GM18519 (cell line): ENCODE measurements at regions not wholly inside any gene's neighbourhood (a gene's known extent, or its start where the extent isn't known, plus 50 kb on each side); places are given as distances from the start of the nearest gene placed in this dataset.

Source experiments
- ATAC-seq: cut with Tn5 transposase; IDR thresholded peaks from one replicate; pipeline ENCODE4 v1.9.1; 2021; ENCODE audit warnings: mild to moderate bottlenecking, moderate library complexity; ENCODE audit not compliant: unreplicated experiment, low FRiP score

DNA sequence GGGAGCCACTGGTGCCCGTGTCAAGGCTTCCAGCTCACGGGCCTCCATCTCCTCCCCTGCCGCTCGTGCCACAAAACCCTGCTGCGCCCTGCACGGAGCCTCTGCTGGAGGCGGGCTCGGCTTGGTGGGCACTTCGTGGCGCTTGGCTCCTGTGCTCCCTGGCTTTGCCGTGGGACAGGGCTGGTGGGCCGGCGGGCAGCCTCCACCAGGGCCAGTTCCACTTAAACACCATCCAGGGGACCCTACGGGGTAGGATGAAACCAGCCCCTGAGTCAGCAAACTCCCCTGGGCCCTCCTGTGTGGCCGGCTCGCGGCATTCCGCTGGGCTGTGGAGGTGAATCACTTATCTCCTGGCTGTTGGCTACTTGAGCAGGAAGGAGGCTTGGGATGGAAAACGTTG is 1304.6 kb downstream of the BRD1 start:
- ATAC-seq: no peak

GRCh38 chr22:48522271-48522670 is 1305.4 kb downstream of the BRD1 start:
- ATAC-seq: no peak

- ATAC-seq: no peak
Measured at GRCh38 chr22:48520884-48521588, 1306.6 kb downstream of the BRD1 start.

GRCh38 chr22:48520207-48520606 is 1307.5 kb downstream of the BRD1 start:
- ATAC-seq: no peak

- no peak for ATAC-seq
Measured at GRCh38 chr22:48517039-48518030, 1310.3 kb downstream of the BRD1 start.

- no peak for ATAC-seq
Measured at GRCh38 chr22:48516571-48516970, 1311.1 kb downstream of the BRD1 start.

DNA sequence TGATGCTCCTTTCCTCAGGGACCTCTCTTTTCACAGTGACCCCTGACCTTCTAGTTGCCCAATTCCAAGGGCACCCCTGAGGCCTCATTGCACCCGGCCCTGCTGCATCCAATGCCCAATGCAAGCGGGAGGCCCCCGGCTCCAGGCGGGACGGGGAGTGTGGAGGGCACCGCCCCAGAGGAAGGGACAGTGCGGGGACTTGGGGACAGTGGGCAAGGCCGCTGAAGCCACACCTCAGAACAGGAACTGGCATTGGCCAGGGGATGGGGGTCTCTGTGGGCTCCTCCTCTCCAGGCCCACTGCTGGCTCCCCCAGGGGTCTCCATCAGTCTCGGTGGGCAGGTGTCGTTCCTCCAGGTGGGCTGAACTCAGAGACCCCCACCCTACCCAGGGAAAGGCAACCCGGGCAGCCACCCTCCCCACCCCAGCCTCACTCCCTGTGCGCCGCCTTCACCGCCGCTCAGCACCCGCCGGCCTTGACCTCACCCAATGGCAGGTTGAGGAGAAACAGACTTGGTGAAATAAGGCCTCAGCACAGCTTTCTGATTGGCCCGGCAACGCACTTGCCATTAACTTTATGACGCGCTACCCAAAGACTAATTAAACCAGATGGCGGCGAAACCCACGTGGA is 1312.0 kb downstream of the BRD1 start:
- ATAC-seq: no peak

GRCh38 chr22:48513929-48514328 is 1313.7 kb downstream of the BRD1 start:
- no peak for ATAC-seq

GRCh38 chr22:48513446-48513845 is 1314.2 kb downstream of the BRD1 start:
- no peak for ATAC-seq

DNA sequence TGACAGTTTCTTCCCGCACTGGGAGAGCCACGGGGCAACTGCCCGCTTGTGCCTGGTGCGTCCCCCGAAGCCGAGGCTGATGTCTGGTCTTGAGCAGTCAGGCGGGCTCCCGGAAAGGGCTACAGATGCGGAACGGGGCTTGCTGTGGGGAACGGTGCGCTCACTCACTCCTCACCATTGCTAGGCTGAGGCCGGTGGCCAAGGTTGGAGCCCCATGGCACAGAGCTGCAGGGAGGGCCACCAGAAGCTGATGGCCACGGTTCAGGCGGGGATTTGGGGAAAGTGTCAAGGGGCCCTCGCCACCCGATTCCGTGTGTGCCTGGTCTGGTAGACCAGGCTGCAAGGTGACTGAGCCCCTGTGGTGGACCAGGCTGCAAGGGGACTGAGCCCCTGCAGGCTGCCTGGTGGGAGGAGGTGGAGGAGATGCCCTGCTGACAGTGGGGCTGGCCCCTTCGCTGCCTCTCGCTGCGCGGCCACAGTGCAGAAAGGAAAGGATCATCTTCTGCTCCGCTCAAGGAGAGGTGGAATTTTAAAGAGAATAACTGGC is 1315.8 kb downstream of the BRD1 start:
- ATAC-seq: no peak

DNA sequence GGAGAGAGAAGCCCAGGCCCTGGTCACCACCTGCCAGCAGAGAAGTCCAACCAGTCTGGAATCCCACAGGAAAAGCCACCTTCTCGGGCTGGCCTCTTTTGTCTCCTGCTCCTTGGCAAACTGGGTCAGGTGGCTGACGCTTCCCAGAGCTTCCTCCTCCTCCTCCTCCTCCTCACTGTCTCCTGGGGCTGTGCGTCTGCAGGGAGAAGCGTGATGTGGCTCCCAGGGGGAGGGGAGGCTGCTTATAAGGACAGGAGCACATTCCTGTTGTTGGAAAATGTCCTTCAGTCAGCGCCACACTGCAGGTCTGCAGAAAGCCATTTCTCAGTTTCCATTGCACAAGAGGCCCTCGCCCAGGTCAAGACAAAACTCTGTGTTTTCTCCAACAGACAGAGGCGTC is 1316.5 kb downstream of the BRD1 start:
- ATAC-seq: no peak

DNA sequence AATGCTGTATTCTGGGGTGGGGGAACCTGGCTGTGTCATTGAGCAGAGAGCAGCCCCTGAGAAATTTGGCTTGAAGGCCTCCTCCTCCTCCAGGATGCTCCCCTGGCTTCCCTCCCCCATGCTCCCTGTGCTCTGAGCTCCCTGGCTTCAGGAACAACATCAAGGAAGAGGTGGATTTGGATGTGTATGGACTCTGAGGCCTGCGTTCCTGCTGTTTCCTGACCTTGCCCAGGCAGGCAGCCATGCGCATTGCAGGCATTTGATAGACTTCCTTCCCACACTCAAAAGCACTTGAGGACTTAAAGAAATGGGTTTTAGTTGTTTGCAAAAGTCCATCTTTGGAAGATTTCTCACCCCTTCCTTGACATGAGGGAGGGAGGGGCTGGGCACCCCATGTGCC is 1317.1 kb downstream of the BRD1 start:
- ATAC-seq: no peak

DNA sequence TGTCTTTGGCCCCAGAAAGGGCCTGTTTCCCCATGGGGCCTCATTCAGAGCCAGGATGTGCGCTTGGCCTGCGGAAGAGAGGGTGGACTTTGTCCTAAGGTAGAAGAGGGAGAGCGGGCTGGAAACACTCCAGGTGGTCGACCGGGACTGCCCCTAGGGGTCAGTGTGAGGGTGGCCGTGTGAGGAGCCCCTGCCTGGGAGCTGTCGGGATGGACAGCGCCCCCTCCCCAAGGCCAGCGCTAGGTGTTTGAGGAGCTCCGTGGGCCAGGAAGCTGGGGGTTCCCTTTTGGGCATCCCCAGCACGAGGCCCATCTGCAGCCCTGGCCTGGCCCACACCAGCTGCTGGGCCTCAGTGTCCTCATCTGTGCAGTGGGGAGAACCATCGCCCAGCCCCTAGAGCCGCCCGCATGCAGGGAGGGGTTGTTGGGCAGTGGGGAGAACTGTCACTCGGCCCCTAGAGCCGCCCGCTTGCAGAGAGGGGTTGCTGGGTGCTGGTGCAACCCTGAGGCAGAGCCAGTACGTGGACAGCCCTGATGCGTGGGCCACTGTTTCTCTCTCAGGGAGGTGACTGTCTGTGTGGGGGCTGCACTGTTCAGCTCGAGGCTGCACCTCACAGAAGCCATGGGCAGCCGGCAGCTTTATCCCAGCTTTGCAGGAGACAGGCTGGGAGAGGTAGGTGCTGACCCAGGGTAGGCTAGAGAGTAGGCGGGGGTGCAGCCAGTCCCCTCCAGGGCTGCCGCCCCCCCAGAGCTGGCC is 1319.9 kb downstream of the BRD1 start:
- no peak for ATAC-seq

DNA sequence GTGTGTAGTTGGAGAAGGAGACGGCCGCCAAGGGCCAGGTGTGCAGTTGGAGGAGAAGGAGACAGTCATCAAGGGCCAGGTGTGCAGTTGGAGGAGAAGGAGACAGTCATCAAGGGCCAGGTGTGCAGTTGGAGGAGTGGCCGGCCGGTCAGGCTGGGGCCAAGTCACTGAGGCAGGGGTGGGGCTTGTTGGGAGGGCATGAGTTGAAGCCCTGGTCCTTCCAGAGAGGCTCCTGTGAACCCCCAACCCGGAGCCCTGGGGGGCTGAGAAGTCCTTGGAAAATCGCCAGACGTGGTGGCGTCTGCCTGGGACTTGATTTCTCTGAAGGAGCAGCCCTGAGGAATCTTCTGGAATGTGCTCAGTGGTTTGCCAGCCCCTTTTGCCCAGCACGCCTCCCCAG is 1320.5 kb downstream of the BRD1 start:
- ATAC-seq: no peak

GRCh38 chr22:48506506-48507145 is 1321.0 kb downstream of the BRD1 start:
- no peak for ATAC-seq

DNA sequence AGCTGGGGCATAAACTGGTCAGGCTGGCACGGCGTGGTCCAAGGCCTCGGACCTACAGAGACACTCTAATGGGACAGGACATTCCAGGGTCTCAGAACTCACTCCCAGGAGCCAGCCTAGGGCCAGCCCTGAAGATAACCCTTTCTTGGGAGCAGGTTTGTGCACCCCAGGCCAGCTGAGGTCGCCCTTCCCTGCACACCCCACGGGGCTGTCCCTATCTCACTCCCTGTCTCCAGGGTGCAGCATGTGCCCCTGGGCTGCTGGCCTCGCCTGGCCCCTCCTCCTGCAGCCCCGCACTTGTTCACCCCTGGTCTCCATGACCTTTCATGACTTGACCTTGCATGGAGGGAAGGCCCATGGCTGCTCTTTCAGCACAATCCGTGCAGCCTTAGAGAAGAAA is 1321.8 kb downstream of the BRD1 start:
- ATAC-seq: no peak

DNA sequence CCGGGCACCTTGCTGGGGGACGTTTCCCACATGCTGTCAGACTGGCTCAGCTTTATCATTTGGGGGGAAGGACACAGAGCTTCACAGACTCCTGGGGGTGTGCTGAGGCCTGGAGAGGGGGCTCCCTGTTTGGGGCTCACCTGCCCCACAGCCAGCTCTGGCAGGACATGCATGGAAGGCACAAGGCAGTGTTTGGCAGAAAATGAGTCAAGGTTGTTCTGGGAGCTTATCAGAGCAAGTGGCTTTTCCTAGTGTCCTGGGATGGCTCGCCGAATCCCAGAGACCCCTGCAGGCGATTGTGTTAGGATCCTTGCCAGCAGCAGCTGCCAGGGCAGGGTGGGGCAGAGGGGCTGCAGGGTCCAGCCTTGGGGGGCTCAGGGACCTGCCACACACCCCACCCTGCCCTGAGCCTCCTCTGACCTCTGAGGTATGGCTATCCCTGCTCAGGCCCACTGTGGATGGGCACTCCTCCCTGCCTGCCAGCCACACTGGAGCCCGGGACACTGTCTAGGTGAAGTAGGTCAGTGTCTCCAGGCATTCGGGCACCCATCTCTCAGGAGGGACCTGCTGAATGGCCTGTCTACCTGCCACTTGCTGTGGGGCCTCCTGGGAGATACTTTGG is 1323.0 kb downstream of the BRD1 start:
- ATAC-seq: no peak

DNA sequence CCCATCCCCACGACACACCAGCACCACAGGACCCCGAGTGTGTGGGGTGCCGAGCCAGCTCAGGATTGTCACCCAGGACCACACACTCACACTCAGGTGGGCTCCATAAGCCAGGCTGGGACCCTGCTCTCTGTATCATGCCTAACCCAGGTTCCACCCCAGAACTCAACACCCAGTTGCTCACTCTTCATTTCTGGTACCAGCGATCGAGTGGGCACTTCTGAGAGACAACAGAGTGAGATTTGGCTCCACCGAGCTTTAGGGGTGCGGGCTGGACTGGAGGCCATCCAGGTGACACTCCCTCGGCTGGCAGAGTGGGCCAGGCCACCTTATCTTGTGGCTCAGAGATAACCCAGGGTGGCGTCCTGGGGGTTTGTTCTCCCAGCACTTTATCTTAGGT is 1323.8 kb downstream of the BRD1 start:
- ATAC-seq: no peak

- ATAC-seq: no peak
Measured at GRCh38 chr22:48503035-48503625, 1324.5 kb downstream of the BRD1 start.
